Neural cell (in vitro differentiated cells): ENCODE measurements at regions not wholly inside any gene's neighbourhood (a gene's known extent, or its start where the extent isn't known, plus 50 kb on each side); places are given as distances from the start of the nearest gene placed in this dataset.

Experiments used
- H2AFZ ChIP-seq: fragments of 200-600, 300-800 bp; sonication (generic), shearing (Covaris generic); 2 replicates; pipeline ENCODE4 v1.6.0; 2014; ENCODE audit warnings: low read depth, mild to moderate bottlenecking, antibody characterized with exemption, low read length, moderate library complexity
- H3F3A ChIP-seq: fragments of 200-600 bp; shearing (Covaris generic); 2 replicates; pipeline ENCODE4 v1.6.1; 2016; ENCODE audit warnings: mild to moderate bottlenecking, moderate library complexity, mixed read lengths, antibody characterized with exemption, low read length; ENCODE audit not compliant: insufficient read depth, poor library complexity, severe bottlenecking
- H3K27ac ChIP-seq: fragments of 200-600, 300-800 bp; sonication (generic), shearing (Covaris generic); 2 replicates; pipeline ENCODE4 v1.5.1; 2014; ENCODE audit warnings: mild to moderate bottlenecking, low read length, moderate library complexity
- H3K27me3 ChIP-seq: fragments of 300-800, 200-600 bp; sonication (generic), shearing (Covaris generic); 2 replicates; pipeline ENCODE4 v1.6.0; 2014; ENCODE audit warnings: mild to moderate bottlenecking, low read depth, low read length, moderate library complexity; ENCODE audit not compliant: insufficient read depth
- H3K36me3 ChIP-seq: fragments of 300-800, 200-600 bp; sonication (generic), shearing (Covaris generic); 2 replicates; pipeline ENCODE4 v1.5.1; 2014; ENCODE audit warnings: mild to moderate bottlenecking, antibody characterized with exemption, low read length, moderate library complexity; ENCODE audit not compliant: insufficient read depth
- H3K4me2 ChIP-seq: fragments of 300-800, 200-600 bp; sonication (generic), shearing (Covaris generic); 2 replicates; pipeline ENCODE4 v1.6.0; 2014; ENCODE audit warnings: mild to moderate bottlenecking, low read length
- H3K4me3 ChIP-seq: fragments of 300-800, 200-600 bp; sonication (generic), shearing (Covaris generic); 2 replicates; pipeline ENCODE4 v1.5.1; 2014; ENCODE audit warnings: mild to moderate bottlenecking, low read length, moderate library complexity
- H3K79me2 ChIP-seq: fragments of 200-600 bp; shearing (Covaris generic); replicated peaks from 2 replicates; pipeline ENCODE4 v1.6.0; 2014; ENCODE audit warnings: mild to moderate bottlenecking, low read length, moderate library complexity; ENCODE audit not compliant: insufficient read depth
- H3K9ac ChIP-seq: fragments of 300-800, 200-600 bp; sonication (generic), shearing (Covaris generic); 2 replicates; pipeline ENCODE4 v1.6.1; 2016; ENCODE audit warnings: mild to moderate bottlenecking, low read length, mixed read lengths
- H3K9me2 ChIP-seq: fragments of 200-600 bp; shearing (Covaris generic); 2 replicates; pipeline ENCODE4 v1.6.1; 2016; ENCODE audit warnings: mild to moderate bottlenecking, low read length, mixed read lengths; ENCODE audit not compliant: insufficient read depth
- H3K9me3 ChIP-seq: fragments of 200-600, 300-800 bp; sonication (generic), shearing (Covaris generic); 2 replicates; pipeline ENCODE4 v1.6.1; 2016; ENCODE audit warnings: mild to moderate bottlenecking, mixed run types, low read length, moderate library complexity, mixed read lengths
- H4K20me1 ChIP-seq: fragments of 200-600 bp; shearing (Covaris generic); 2 replicates; pipeline ENCODE4 v1.6.1; 2016; ENCODE audit warnings: mild to moderate bottlenecking, mixed run types; ENCODE audit not compliant: insufficient read depth
- EP300 ChIP-seq: fragments of 450-650 bp; conservative IDR thresholded peaks from 2 replicates; pipeline ENCODE4 v1.6.1; 2014; ENCODE audit warnings: antibody characterized with exemption, mild to moderate bottlenecking, moderate library complexity; ENCODE audit not compliant: poor library complexity, severe bottlenecking
- EZH2 ChIP-seq: fragments of 200-600, 300-800 bp; shearing (Covaris generic), sonication (generic); IDR thresholded peaks from 2 replicates; pipeline ENCODE4 v1.6.1; 2014; ENCODE audit warnings: antibody characterized with exemption, low read length, borderline replicate concordance, mild to moderate bottlenecking; ENCODE audit not compliant: insufficient read depth, poor library complexity, severe bottlenecking
- MXI1 ChIP-seq: fragments of 450-650 bp; conservative IDR thresholded peaks from 2 replicates; pipeline ENCODE4 v1.6.1; 2014; ENCODE audit warnings: antibody characterized with exemption, mild to moderate bottlenecking; ENCODE audit not compliant: poor library complexity, severe bottlenecking
- POLR2AphosphoS5 ChIP-seq: IDR thresholded peaks from 2 replicates; pipeline ENCODE4 v1.6.1; 2012
- RAD21 ChIP-seq: fragments of 450-650 bp; conservative IDR thresholded peaks from 2 replicates; pipeline ENCODE4 v1.6.1; 2014; ENCODE audit warnings: antibody characterized with exemption, mild to moderate bottlenecking, moderate library complexity
- SMC3 ChIP-seq: fragments of 450-650 bp; conservative IDR thresholded peaks from 2 replicates; pipeline ENCODE4 v1.6.1; 2014; ENCODE audit warnings: antibody characterized with exemption, mild to moderate bottlenecking, moderate library complexity; ENCODE audit not compliant: poor library complexity
- TAF1 ChIP-seq: IDR thresholded peaks from 2 replicates; pipeline ENCODE4 v1.6.1; 2012; ENCODE audit warnings: low read depth
- TF ChIP-seq, protein P1 (sequence below): IDR thresholded peaks from 2 replicates; pipeline ENCODE4 v1.6.1; 2012; ENCODE audit warnings: borderline replicate concordance
- TF ChIP-seq, protein P2 (sequence below): fragments of 450-650 bp; IDR thresholded peaks from 2 replicates; pipeline ENCODE4 v1.5.1; 2014; ENCODE audit warnings: antibody characterized with exemption, mild to moderate bottlenecking, moderate library complexity; ENCODE audit not compliant: poor library complexity, severe bottlenecking

DNA sequence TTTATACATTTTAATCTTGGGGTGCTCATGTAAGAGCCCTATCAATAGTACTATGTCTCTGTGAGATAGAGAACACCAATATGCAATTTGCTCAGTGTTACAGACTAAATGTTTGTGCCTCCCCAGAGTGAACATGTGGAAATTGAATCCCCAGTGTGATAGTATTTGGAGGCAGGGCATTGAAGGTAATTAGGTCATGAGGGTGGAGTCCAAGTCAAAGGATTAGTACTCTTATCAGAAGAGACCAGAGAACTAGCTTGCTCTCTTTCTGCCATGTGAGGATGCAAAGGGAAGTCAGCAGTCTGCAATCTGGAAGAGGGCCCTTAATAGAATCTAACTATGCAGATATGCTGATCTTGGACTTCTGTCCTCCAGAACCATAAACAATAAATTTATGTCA, 1317.0 kb downstream of the STIM2 start:
- H2AFZ ChIP-seq = no peak overlapping the region
- TF ChIP-seq EP300 = no peak
- TF ChIP-seq, protein P1, sequence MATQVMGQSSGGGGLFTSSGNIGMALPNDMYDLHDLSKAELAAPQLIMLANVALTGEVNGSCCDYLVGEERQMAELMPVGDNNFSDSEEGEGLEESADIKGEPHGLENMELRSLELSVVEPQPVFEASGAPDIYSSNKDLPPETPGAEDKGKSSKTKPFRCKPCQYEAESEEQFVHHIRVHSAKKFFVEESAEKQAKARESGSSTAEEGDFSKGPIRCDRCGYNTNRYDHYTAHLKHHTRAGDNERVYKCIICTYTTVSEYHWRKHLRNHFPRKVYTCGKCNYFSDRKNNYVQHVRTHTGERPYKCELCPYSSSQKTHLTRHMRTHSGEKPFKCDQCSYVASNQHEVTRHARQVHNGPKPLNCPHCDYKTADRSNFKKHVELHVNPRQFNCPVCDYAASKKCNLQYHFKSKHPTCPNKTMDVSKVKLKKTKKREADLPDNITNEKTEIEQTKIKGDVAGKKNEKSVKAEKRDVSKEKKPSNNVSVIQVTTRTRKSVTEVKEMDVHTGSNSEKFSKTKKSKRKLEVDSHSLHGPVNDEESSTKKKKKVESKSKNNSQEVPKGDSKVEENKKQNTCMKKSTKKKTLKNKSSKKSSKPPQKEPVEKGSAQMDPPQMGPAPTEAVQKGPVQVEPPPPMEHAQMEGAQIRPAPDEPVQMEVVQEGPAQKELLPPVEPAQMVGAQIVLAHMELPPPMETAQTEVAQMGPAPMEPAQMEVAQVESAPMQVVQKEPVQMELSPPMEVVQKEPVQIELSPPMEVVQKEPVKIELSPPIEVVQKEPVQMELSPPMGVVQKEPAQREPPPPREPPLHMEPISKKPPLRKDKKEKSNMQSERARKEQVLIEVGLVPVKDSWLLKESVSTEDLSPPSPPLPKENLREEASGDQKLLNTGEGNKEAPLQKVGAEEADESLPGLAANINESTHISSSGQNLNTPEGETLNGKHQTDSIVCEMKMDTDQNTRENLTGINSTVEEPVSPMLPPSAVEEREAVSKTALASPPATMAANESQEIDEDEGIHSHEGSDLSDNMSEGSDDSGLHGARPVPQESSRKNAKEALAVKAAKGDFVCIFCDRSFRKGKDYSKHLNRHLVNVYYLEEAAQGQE = no peak
- no peak for TF ChIP-seq EZH2
- TF ChIP-seq POLR2AphosphoS5 = no peak
- TF ChIP-seq SMC3 = no peak
- no peak for TF ChIP-seq TAF1
- TF ChIP-seq MXI1 = no peak
- TF ChIP-seq, protein P2, sequence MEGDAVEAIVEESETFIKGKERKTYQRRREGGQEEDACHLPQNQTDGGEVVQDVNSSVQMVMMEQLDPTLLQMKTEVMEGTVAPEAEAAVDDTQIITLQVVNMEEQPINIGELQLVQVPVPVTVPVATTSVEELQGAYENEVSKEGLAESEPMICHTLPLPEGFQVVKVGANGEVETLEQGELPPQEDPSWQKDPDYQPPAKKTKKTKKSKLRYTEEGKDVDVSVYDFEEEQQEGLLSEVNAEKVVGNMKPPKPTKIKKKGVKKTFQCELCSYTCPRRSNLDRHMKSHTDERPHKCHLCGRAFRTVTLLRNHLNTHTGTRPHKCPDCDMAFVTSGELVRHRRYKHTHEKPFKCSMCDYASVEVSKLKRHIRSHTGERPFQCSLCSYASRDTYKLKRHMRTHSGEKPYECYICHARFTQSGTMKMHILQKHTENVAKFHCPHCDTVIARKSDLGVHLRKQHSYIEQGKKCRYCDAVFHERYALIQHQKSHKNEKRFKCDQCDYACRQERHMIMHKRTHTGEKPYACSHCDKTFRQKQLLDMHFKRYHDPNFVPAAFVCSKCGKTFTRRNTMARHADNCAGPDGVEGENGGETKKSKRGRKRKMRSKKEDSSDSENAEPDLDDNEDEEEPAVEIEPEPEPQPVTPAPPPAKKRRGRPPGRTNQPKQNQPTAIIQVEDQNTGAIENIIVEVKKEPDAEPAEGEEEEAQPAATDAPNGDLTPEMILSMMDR = no peak
- no peak for TF ChIP-seq RAD21

DNA sequence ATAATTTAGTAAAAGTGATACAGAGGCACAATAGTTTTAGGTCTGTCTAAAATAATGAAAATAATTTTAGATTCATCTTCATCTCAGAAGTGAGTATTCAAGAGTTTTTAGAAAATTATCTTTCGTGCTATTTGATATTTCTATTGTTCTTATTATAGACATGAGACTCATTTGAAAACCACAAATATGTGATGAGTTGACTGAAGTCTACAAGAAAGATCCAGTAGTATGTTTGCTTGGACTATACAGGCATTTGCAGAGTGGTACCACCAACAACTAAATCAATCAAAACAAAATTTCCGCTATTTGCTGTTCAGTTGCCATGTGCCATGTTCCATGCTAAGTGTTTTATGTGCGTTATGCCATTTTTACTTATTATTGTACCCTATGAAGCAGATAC, 1318.5 kb downstream of the STIM2 start:
- H3K9me3 ChIP-seq = no peaks in the 10 kb centered on the region
- H3K9me2 ChIP-seq = no peaks in the 10 kb centered on the region
- H2AFZ ChIP-seq = no peak overlapping the region
- no peaks in the 10 kb centered on the region for H3K27me3 ChIP-seq
- no peak overlapping the region for H3K4me3 ChIP-seq
- no peaks in the 10 kb centered on the region for H3K79me2 ChIP-seq
- TF ChIP-seq MXI1 (no peak), RAD21 (no peak), SMC3 (no peak), EP300 (no peak)
- H3K27ac ChIP-seq = no peak overlapping the region
- H3K36me3 ChIP-seq = no peaks in the 10 kb centered on the region
- H3F3A ChIP-seq = no peaks in the 10 kb centered on the region
- H3K9ac ChIP-seq = no peak overlapping the region
- H3K4me2 ChIP-seq = no peak overlapping the region
- no peaks in the 10 kb centered on the region for H4K20me1 ChIP-seq

More for the DNA sequence above, 1317.0 kb downstream of the STIM2 start:
- no peak overlapping the region for H3K9ac ChIP-seq
- H3F3A ChIP-seq = no peaks in the 10 kb centered on the region
- H3K27ac ChIP-seq = no peak overlapping the region
- H3K36me3 ChIP-seq = no peaks in the 10 kb centered on the region
- no peaks in the 10 kb centered on the region for H3K9me3 ChIP-seq
- no peak overlapping the region for H3K4me2 ChIP-seq
- no peaks in the 10 kb centered on the region for H3K9me2 ChIP-seq
- no peaks in the 10 kb centered on the region for H4K20me1 ChIP-seq
- no peak overlapping the region for H3K4me3 ChIP-seq
- no peaks in the 10 kb centered on the region for H3K79me2 ChIP-seq
- no peaks in the 10 kb centered on the region for H3K27me3 ChIP-seq
